GM18867 (cell line): ENCODE measurements at regions not wholly inside any gene's neighbourhood (a gene's known extent, or its start where the extent isn't known, plus 50 kb on each side); places are given as distances from the start of the nearest gene placed in this dataset.

Experiments used
- ATAC-seq: cut with Tn5 transposase; IDR thresholded peaks from one replicate; pipeline ENCODE4 v1.9.1; 2021; ENCODE audit warnings: mild to moderate bottlenecking, moderate library complexity; ENCODE audit not compliant: unreplicated experiment

GRCh38 chr5:66306105-66306843, 162.2 kb downstream of the SREK1 start:
- ATAC-seq: peak; percentile 86

GRCh38 chr5:66306844-66307315, 162.8 kb downstream of the SREK1 start:
- ATAC-seq: no peak

- peak; percentile 78 for ATAC-seq
Measured at GRCh38 chr5:66307647-66308241, 163.6 kb downstream of the SREK1 start.

- no peak for ATAC-seq
Measured at GRCh38 chr5:66312266-66312665, 168.2 kb downstream of the SREK1 start.

GRCh38 chr5:66315784-66316183, 171.7 kb downstream of the SREK1 start:
- no peak for ATAC-seq

- ATAC-seq: no peak
Measured at GRCh38 chr5:66322786-66323528, 178.9 kb downstream of the SREK1 start.

GRCh38 chr5:66323529-66323895, 179.4 kb downstream of the SREK1 start:
- no peak for ATAC-seq

GRCh38 chr5:66324357-66324756, 180.3 kb downstream of the SREK1 start:
- no peak for ATAC-seq

- ATAC-seq: no peak
Measured at GRCh38 chr5:66326276-66326675, 182.2 kb downstream of the SREK1 start.

- ATAC-seq: no peak
Measured at GRCh38 chr5:66327008-66327407, 182.9 kb downstream of the SREK1 start.

GRCh38 chr5:66329078-66329477, 185.0 kb downstream of the SREK1 start:
- no peak for ATAC-seq

GRCh38 chr5:66333192-66333591, 189.1 kb downstream of the SREK1 start:
- ATAC-seq: no peak

GRCh38 chr5:66337626-66338226, 193.6 kb downstream of the SREK1 start:
- ATAC-seq: no peak

- ATAC-seq: no peak
Measured at GRCh38 chr5:66338828-66339227, 194.7 kb downstream of the SREK1 start.

GRCh38 chr5:66339896-66340295, 195.8 kb downstream of the SREK1 start:
- no peak for ATAC-seq

- ATAC-seq: no peak
Measured at GRCh38 chr5:66340786-66341185, 196.7 kb downstream of the SREK1 start.

- no peak for ATAC-seq
Measured at GRCh38 chr5:66342341-66342880, 198.3 kb downstream of the SREK1 start.

- ATAC-seq: no peak
Measured at GRCh38 chr5:66343370-66344071, 199.4 kb downstream of the SREK1 start.

GRCh38 chr5:66344544-66344943, 200.4 kb downstream of the SREK1 start:
- ATAC-seq: no peak

- ATAC-seq: no peak
Measured at GRCh38 chr5:66345281-66345680, 201.2 kb downstream of the SREK1 start.

- ATAC-seq: no peak
Measured at GRCh38 chr5:66346869-66347268, 202.8 kb downstream of the SREK1 start.
